Neural progenitor cell (in vitro differentiated cells): ENCODE measurements at regions not wholly inside any gene's neighbourhood (a gene's known extent, or its start where the extent isn't known, plus 50 kb on each side); places are given as distances from the start of the nearest gene placed in this dataset.

Experiments used
- CTCF ChIP-seq: fragments of 200-600 bp; sonication (generic); IDR thresholded peaks from 2 replicates; pipeline ENCODE4 v1.5.1; 2017; ENCODE audit warnings: antibody characterized with exemption, mild to moderate bottlenecking
- EZH2 ChIP-seq: fragments of 200-600 bp; sonication (generic); IDR thresholded peaks from 2 replicates; pipeline ENCODE4 v1.6.1; 2017; ENCODE audit warnings: antibody characterized with exemption, mild to moderate bottlenecking, moderate library complexity

GRCh38 chr12:17204289-17205054 lies 598.5 kb upstream of the LMO3 start:
- TF ChIP-seq CTCF (no peak), EZH2 (no peak)
